GM12873 (cell line): ENCODE measurements at regions not wholly inside any gene's neighbourhood (a gene's known extent, or its start where the extent isn't known, plus 50 kb on each side); places are given as distances from the start of the nearest gene placed in this dataset.

Experiments used
- TF ChIP-seq, protein P1 (sequence below): IDR thresholded peaks from 2 replicates; pipeline ENCODE4 v1.5.1; 2012; ENCODE audit warnings: low read depth, mild to moderate bottlenecking, moderate library complexity, low read length, control low read depth; ENCODE audit not compliant: insufficient read depth; ENCODE audit errors: missing control alignments

DNA sequence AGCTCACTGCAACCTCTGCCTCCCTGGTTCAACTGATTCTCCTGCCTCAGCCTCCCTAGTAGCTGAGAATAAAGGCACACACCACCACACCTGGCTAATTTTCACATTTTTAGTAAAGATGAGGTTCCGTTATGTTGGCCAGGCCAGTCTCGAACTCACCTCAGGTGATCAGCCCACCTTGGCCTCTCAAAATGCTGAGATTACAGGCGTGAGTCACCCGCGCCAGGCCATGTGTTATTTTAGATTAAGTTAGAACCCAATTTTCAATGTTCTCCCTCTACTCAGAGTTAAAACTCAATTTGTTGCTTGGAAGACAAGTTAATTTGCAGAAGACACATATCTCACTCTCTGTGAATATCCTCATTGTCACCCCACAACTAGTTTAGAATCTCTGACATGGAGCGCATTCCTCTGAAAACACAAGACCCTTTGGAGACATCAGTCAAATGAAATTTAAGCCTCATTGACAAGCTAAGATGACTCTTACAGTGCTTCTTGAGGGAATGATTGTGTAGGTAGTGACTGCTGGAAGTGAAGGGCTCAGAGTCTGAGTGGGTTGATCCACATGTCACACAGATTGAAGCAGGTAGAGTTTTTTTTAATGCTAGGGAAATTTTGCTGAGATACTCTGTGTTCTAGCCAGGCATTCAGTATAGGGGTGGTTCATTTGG is 60.6 kb upstream of the FRMD4B start:
- TF ChIP-seq, protein P1, sequence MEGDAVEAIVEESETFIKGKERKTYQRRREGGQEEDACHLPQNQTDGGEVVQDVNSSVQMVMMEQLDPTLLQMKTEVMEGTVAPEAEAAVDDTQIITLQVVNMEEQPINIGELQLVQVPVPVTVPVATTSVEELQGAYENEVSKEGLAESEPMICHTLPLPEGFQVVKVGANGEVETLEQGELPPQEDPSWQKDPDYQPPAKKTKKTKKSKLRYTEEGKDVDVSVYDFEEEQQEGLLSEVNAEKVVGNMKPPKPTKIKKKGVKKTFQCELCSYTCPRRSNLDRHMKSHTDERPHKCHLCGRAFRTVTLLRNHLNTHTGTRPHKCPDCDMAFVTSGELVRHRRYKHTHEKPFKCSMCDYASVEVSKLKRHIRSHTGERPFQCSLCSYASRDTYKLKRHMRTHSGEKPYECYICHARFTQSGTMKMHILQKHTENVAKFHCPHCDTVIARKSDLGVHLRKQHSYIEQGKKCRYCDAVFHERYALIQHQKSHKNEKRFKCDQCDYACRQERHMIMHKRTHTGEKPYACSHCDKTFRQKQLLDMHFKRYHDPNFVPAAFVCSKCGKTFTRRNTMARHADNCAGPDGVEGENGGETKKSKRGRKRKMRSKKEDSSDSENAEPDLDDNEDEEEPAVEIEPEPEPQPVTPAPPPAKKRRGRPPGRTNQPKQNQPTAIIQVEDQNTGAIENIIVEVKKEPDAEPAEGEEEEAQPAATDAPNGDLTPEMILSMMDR, result no peak

DNA sequence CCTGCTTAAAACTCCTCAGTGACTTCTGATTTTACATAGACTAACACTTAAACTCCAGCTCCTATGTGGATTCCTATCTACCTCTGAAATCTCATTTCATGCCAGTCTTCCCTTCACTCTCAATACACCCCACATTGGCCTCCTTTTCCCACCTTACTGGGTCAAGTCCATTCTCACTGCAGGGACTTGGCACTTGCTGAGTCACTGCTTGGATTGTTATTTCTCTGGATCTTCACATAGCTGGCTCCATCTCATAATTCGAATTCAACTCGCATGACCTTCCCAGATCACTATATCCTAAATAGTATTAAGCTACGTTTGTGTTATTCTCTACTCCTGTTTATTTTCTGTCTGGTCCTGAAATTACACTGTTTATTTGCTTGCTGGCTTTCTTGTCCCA is 59.6 kb upstream of the FRMD4B start:
- TF ChIP-seq, protein P1, result no peak

DNA sequence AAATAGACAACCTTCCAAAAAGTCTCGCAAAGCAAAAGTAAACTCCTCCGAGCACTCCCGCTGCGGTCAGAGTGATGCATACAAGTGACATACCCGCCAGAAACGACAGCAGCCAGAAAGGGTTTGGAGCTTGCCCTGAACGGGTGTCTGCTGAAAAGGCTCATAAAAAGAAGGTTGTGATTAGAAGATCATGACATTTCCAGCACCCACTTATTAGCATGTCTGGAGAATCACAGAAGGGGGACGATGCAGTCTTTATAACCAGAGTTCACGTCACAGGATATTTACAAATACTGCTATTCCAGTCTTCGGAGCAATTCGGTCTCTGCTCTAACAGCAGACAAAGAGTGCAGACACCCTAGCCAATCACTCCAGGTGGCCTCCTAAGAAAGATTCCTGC is 59.1 kb upstream of the FRMD4B start:
- TF ChIP-seq, protein P1, result no peak

DNA sequence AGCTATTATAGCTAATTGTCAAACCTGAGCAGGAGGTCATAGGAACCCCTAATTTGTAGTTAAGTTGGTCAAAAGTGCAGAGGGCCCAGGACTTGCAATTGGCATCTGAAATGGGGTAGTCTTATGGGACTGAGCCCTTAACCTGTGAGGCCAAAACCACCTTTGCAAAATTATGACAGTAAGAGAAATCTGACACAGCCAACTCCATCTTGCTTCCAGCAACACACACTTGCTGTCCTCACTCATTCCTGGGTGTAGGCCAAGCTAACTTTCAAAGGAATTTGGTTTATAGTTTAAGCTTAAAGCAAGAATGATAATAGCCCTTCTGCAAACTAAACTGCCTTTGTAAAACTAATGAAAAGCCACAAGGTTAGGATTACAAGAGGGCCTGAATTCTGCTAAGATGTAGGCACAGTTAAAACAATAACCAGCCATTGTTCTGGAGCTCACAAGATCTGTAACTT is 57.6 kb upstream of the FRMD4B start:
- TF ChIP-seq, protein P1, result no peak

DNA sequence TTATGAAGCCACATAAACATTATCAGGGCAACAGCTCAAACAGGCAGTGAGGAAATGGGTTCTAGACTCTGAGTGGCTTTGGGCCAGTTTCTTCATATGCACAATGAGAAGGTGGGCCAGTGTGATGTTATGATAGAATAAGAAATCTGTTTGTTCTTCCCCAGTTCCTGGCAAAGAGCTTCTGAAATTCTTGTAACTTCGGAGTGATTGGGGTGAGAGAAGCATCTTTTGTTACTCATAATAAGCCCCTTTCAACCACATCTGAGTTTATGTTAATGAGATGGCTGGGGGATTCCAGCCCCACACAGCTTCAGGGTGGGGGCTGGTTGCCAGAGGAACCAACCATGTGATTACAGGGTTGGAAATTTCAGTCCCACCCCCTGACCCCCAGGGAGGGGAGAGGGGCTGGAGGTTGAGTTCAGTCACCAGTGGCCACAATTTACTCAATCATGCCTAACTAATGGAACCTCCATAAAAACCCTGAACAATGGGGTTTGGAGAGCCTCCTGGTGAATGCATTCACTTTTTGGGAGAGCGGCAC is 57.0 kb upstream of the FRMD4B start:
- TF ChIP-seq, protein P1, result no peak

DNA sequence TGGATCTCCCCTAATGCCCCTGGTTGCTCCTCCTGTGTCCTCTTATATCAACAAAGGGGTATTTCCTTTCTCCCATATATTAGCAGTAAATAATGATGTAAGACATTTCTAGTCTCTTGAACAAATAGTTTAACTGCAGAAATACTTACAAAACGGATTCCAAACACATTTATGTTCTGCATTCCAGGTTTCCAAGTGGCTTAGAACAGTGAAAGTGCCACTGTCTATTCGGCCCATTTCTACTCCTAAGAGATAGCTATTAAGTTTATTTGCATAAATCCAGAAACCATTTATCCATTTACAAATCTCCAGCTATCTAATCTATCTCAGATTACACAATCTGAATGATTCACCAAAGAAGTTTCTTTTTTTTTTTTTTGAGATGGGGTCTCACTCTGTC is 55.8 kb upstream of the FRMD4B start:
- TF ChIP-seq, protein P1, result no peak

DNA sequence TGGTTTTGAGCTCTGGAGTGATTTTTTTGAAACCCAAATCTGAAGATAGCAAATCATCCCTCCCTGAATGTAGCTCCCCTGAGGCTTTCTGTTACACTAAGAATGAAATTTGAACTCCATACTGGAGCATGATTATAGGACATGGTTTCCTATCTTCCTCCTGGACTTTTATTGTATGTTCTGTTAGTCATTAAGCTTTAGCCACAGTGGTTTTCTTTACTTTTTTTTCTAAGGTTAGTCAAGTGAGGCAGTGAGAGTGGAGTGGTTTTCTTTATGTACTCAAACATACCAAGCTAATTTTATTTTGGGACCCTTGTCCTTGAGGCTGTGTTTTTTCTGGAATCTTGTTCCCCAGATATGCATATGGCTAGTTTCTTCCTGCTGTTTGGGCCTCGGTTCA is 55.2 kb upstream of the FRMD4B start:
- TF ChIP-seq, protein P1, result no peak
